ENCODE measurements at regions not wholly inside any gene's neighbourhood (a gene's known extent, or its start where the extent isn't known, plus 50 kb on each side); places are given as distances from the start of the nearest gene placed in this dataset.

- Mint-ChIP-seq H3K4me1 (peaks cover 16% of the 10 kb centered on the region), H3K4me3 (no peak overlapping the region), H3K9me3 (peaks cover 6% of the 10 kb centered on the region; the same call in 1 of the 2 replicates), H3K27ac (no peak overlapping the region), H3K27me3 (ENCODE audit: low read depth) (no peaks in the 10 kb centered on the region; the same call in 1 of the 2 replicates), H3K36me3 (no peaks in the 10 kb centered on the region)
- ChIA-PET POLR2A (no interaction called here), CTCF (no interaction called here)
- DNase-seq (ENCODE audit: low spot score) (no peak), ATAC-seq (no peak; the same call in 1 of the 2 replicates)
- TF ChIP-seq ZNF317 (CRISPR knock-in tag; IDR thresholded peaks at IDR 0.05; ENCODE audit: borderline replicate concordance, low read depth) (no peak), TCF7 (CRISPR knock-in tag; IDR thresholded peaks at IDR 0.05; ENCODE audit: low read depth) (no peak), NR3C1 (CRISPR knock-in tag; conservative IDR thresholded peaks at IDR 0.05; ENCODE audit: low read depth) (no peak), AR (CRISPR knock-in tag; IDR thresholded peaks at IDR 0.05) (no peak), MXD4 (CRISPR knock-in tag; IDR thresholded peaks at IDR 0.05; ENCODE audit: borderline replicate concordance) (no peak)
Observed at GRCh38 chr15:61556037-61556648, 327.0 kb upstream of the RORA start.

- Mint-ChIP-seq H3K9me3 (peaks cover 13% of the 10 kb centered on the region; the same call in 1 of the 2 replicates), H3K36me3 (no peaks in the 10 kb centered on the region), H3K4me3 (no peak overlapping the region), H3K4me1 (no peaks in the 10 kb centered on the region), H3K27ac (no peak overlapping the region), H3K27me3 (ENCODE audit: low read depth) (no peaks in the 10 kb centered on the region)
- ChIA-PET CTCF (interaction anchor here (0.9 kb wide), 1 partner anchor 285 kb away, joined by 3 read pairs; no protein-coding TSS in a partner anchor), POLR2A (no interaction called here)
- DNase-seq (ENCODE audit: low spot score): no peak
- no peak for ATAC-seq
- TF ChIP-seq ZNF121 (CRISPR knock-in tag; IDR thresholded peaks at IDR 0.05): no peak
- no peak for TF ChIP-seq ATF2 (CRISPR knock-in tag; IDR thresholded peaks at IDR 0.05; ENCODE audit: borderline replicate concordance, low read depth)
- TF ChIP-seq E2F4 (CRISPR knock-in tag; IDR thresholded peaks at IDR 0.05; ENCODE audit: borderline replicate concordance, low read depth): no peak
- TF ChIP-seq GABPB1 (CRISPR knock-in tag; IDR thresholded peaks at IDR 0.05): no peak
- TF ChIP-seq E2F5 (CRISPR knock-in tag; IDR thresholded peaks at IDR 0.05): no peak
- TF ChIP-seq ERG (CRISPR knock-in tag; IDR thresholded peaks at IDR 0.05): no peak
- no peak for TF ChIP-seq ZNF232 (CRISPR knock-in tag; IDR thresholded peaks at IDR 0.05)
- TF ChIP-seq AR (CRISPR knock-in tag; IDR thresholded peaks at IDR 0.05): no peak
- TF ChIP-seq CREB1 (CRISPR knock-in tag; IDR thresholded peaks at IDR 0.05): no peak
- TF ChIP-seq SMAD4 (CRISPR knock-in tag; IDR thresholded peaks at IDR 0.05): no peak
- no peak for TF ChIP-seq ZNF512 (CRISPR knock-in tag; IDR thresholded peaks at IDR 0.05; ENCODE audit: borderline replicate concordance)
- no peak for TF ChIP-seq RORB (CRISPR knock-in tag; IDR thresholded peaks at IDR 0.05)
- no peak for TF ChIP-seq IRF2 (CRISPR knock-in tag; IDR thresholded peaks at IDR 0.05; ENCODE audit: borderline replicate concordance, low read depth)
- no peak for TF ChIP-seq ZNF396 (CRISPR knock-in tag; IDR thresholded peaks at IDR 0.05; ENCODE audit: borderline replicate concordance)
Observed at GRCh38 chr15:61549727-61550126, 320.6 kb upstream of the RORA start.

Measured in WTC11 (cell line).